ENCODE measurements at regions not wholly inside any gene's neighbourhood (a gene's known extent, or its start where the extent isn't known, plus 50 kb on each side); places are given as distances from the start of the nearest gene placed in this dataset.

GRCh38 chr13:34452831-34453230 is 489.2 kb upstream of the NBEA start:
- Histone ChIP-seq H3K4me2 (ENCODE audit: insufficient read depth, insufficient read length, low read length) (no peak overlapping the region), H4K20me1 (ENCODE audit: control insufficient read depth, insufficient read depth, insufficient read length) (no peaks in the 10 kb centered on the region), H3K23me2 (ENCODE audit: insufficient read length, low read depth, low read length, poor library complexity, severe bottlenecking) (no peaks in the 10 kb centered on the region), H4K5ac (ENCODE audit: insufficient read length, low read depth, low read length) (no peak overlapping the region), H3K23ac (ENCODE audit: insufficient read length, low read depth, low read length) (no peak overlapping the region), H4K91ac (ENCODE audit: insufficient read length, low read depth, low read length) (no peak overlapping the region), H2BK15ac (ENCODE audit: low read depth, low read length) (no peak overlapping the region), H2BK5ac (ENCODE audit: insufficient read length, low read length) (no peak overlapping the region), H3K4ac (ENCODE audit: low read depth, low read length) (no peak overlapping the region), H2BK120ac (ENCODE audit: low read depth, low read length, poor library complexity, severe bottlenecking) (no peak overlapping the region), H3K4me1 (ENCODE audit: insufficient read depth, low read length) (no peaks in the 10 kb centered on the region), H4K8ac (replicated peaks; ENCODE audit: insufficient read length, low read depth, low read length) (no peak overlapping the region), H2BK12ac (ENCODE audit: insufficient read length, low read depth, low read length) (no peak overlapping the region), H3K27ac (ENCODE audit: insufficient read length, low read depth, low read length) (no peak overlapping the region), H3K9ac (ENCODE audit: extremely low read depth, insufficient read length, low read length) (no peak overlapping the region), H3K9me3 (ENCODE audit: control insufficient read depth, low read depth, low read length) (no peaks in the 10 kb centered on the region), H3K27me3 (ENCODE audit: insufficient read depth, low read length) (no peaks in the 10 kb centered on the region), H3T11ph (ENCODE audit: low read length) (no peak overlapping the region), H2BK20ac (ENCODE audit: low read depth, low read length, poor library complexity, severe bottlenecking) (no peak overlapping the region), H3K18ac (ENCODE audit: insufficient read length, low read depth, low read length) (no peak overlapping the region), H3K14ac (ENCODE audit: insufficient read depth, low read length) (no peak overlapping the region), H3K79me2 (ENCODE audit: insufficient read depth, low read length) (no peaks in the 10 kb centered on the region), H3K79me1 (ENCODE audit: insufficient read depth, low read depth, low read length, poor library complexity, severe bottlenecking) (no peaks in the 10 kb centered on the region), H3K56ac (ENCODE audit: insufficient read length, low read depth, low read length) (no peak overlapping the region), H2AK5ac (ENCODE audit: insufficient read length, low read length) (no peak overlapping the region), H2AFZ (ENCODE audit: low read length) (no peak overlapping the region)
- Mint-ChIP-seq H3K27ac (no peak overlapping the region), H3K4me1 (no peaks in the 10 kb centered on the region), H3K36me3 (ENCODE audit: insufficient read depth in 1 of 3, low read depth in 3 of 3) (no peaks in the 10 kb centered on the region), H3K27me3 (ENCODE audit: low read depth) (no peaks in the 10 kb centered on the region), H3K9me3 (no peaks in the 10 kb centered on the region; a peak in 1 of 5 replicates), H3K4me3 (no peak overlapping the region)
- no peak for DNase-seq
- TF ChIP-seq, protein P1, sequence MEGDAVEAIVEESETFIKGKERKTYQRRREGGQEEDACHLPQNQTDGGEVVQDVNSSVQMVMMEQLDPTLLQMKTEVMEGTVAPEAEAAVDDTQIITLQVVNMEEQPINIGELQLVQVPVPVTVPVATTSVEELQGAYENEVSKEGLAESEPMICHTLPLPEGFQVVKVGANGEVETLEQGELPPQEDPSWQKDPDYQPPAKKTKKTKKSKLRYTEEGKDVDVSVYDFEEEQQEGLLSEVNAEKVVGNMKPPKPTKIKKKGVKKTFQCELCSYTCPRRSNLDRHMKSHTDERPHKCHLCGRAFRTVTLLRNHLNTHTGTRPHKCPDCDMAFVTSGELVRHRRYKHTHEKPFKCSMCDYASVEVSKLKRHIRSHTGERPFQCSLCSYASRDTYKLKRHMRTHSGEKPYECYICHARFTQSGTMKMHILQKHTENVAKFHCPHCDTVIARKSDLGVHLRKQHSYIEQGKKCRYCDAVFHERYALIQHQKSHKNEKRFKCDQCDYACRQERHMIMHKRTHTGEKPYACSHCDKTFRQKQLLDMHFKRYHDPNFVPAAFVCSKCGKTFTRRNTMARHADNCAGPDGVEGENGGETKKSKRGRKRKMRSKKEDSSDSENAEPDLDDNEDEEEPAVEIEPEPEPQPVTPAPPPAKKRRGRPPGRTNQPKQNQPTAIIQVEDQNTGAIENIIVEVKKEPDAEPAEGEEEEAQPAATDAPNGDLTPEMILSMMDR (conservative IDR thresholded peaks at IDR 0.05), result no peak

Measured in H9 (cell line).